ENCODE measurements at regions not wholly inside any gene's neighbourhood (a gene's known extent, or its start where the extent isn't known, plus 50 kb on each side); places are given as distances from the start of the nearest gene placed in this dataset.
A peak's percentile ranks its signal among the peaks of the same experiment; 100 is the strongest.

GRCh38 chr18:4593895-4594294 is 138.8 kb upstream of the DLGAP1 start:
- no peaks in the 10 kb centered on the region; the same call in none of the 2 replicates for H3K9me3 ChIP-seq (replicated peaks; ENCODE audit: control insufficient read depth, insufficient read depth, low read depth, low read length)
- no peak overlapping the region for H3K4me3 ChIP-seq
- BruUV-seq (replicated peaks) = no TSS peak
- no peaks in the 10 kb centered on the region for H3K9me1 ChIP-seq (ENCODE audit: control insufficient read depth, insufficient read depth, low read length)
- no peaks in the 10 kb centered on the region for H4K20me1 ChIP-seq (replicated peaks; ENCODE audit: control insufficient read depth, insufficient read depth, low read length)
- no peak for ATAC-seq
- no peak overlapping the region for H3K9ac ChIP-seq (ENCODE audit: insufficient read depth in 1 of 2, low read depth in 2 of 2, low read length in 2 of 2)
- ChIA-PET CTCF (ENCODE audit: low intra/inter-chr PET ratio) (no interaction called here), POLR2A (no interaction called here)
- no peak overlapping the region for H3K27ac ChIP-seq (ENCODE audit: extremely low read depth, low read depth, low read length)
- no peaks in the 10 kb centered on the region for H3K36me3 ChIP-seq (ENCODE audit: control insufficient read depth, insufficient read depth, low read length)
- TF ChIP-seq ZZZ3 (IDR thresholded peaks at IDR 0.05) (no peak), CEBPB (tag; IDR thresholded peaks at IDR 0.05) (peak; percentile 48), NFRKB (IDR thresholded peaks at IDR 0.05; ENCODE audit: low read depth) (no peak), CREB3L1 (IDR thresholded peaks at IDR 0.05; ENCODE audit: borderline replicate concordance, low read depth) (no peak), CEBPG (CRISPR knock-in tag; IDR thresholded peaks at IDR 0.05) (no peak), CEBPG (tag; conservative IDR thresholded peaks at IDR 0.05 in 1 of 2, IDR thresholded peaks at IDR 0.05 in 1 of 2) (peak in 1 of 2 experiments; percentile 68; a peak in 1 of 4 replicates)
- H2AFZ ChIP-seq (ENCODE audit: low read depth, low read length) = no peak overlapping the region
- no peaks in the 10 kb centered on the region; a peak in 1 of 5 replicates for H3K27me3 ChIP-seq (ENCODE audit: control insufficient read depth in 2 of 2, insufficient read depth in 2 of 2, low read length in 2 of 2)
- WGBS (ENCODE audit: insufficient coverage, low coverage, missing lambda C conversion rate) = 0% methylated on average over 1 of the region's 1 CpG
- in situ Hi-C loops (cut with MboI) = no loop called here
- no peak for FAIRE-seq
- no peaks in the 10 kb centered on the region for H3K4me1 ChIP-seq (replicated peaks in 1 of 2; ENCODE audit: control insufficient read depth in 2 of 2, insufficient read depth in 2 of 2, low read length in 2 of 2)
- no peak for DNase-seq (ENCODE audit: extremely low read depth in 1 of 4, low spot score in 3 of 4)
- H3K4me2 ChIP-seq (ENCODE audit: insufficient read depth, low read length) = no peak overlapping the region
- intact Hi-C loops (cut with micrococcal nuclease) = no loop called here
- no peaks in the 10 kb centered on the region for H3K79me2 ChIP-seq (ENCODE audit: control insufficient read depth, insufficient read depth, low read length)
